Adipocyte (in vitro differentiated cells): ENCODE measurements at regions not wholly inside any gene's neighbourhood (a gene's known extent, or its start where the extent isn't known, plus 50 kb on each side); places are given as distances from the start of the nearest gene placed in this dataset.
"Not testable (repeated sequence)": the region's sequence is repeated elsewhere in the genome, so short reads cannot be mapped to it uniquely, and the experiment has no call there.

Experiments used
- DNase-seq: peaks from one replicate; pipeline ENCODE4 v3.0.0-alpha.2; 2015; ENCODE audit warnings: low read depth
- H3K27me3 ChIP-seq: replicated peaks from 2 replicates; pipeline ENCODE4 v1.7.0; 2013; ENCODE audit warnings: mild to moderate bottlenecking, low read length, moderate library complexity; ENCODE audit not compliant: control insufficient read depth, insufficient read depth
- H3K36me3 ChIP-seq: 2 replicates; pipeline ENCODE4 v1.7.0; 2013; ENCODE audit warnings: low read length, mild to moderate bottlenecking, moderate library complexity; ENCODE audit not compliant: control insufficient read depth, insufficient read depth, severe bottlenecking
- H3K4me1 ChIP-seq: 2 replicates; pipeline ENCODE4 v1.7.0; 2013; ENCODE audit warnings: mild to moderate bottlenecking, low read length, moderate library complexity; ENCODE audit not compliant: control insufficient read depth, insufficient read depth
- H3K4me3 ChIP-seq: 2 replicates; pipeline ENCODE4 v1.7.0; 2013; ENCODE audit warnings: mild to moderate bottlenecking, low read length, moderate library complexity
- H3K9ac ChIP-seq: 2 replicates; pipeline ENCODE4 v1.7.0; 2013; ENCODE audit warnings: mild to moderate bottlenecking, low read length, moderate library complexity
- H3K9me3 ChIP-seq: 2 replicates; pipeline ENCODE4 v1.7.0; 2013; ENCODE audit warnings: mild to moderate bottlenecking, low read length, moderate library complexity; ENCODE audit not compliant: control insufficient read depth

DNA sequence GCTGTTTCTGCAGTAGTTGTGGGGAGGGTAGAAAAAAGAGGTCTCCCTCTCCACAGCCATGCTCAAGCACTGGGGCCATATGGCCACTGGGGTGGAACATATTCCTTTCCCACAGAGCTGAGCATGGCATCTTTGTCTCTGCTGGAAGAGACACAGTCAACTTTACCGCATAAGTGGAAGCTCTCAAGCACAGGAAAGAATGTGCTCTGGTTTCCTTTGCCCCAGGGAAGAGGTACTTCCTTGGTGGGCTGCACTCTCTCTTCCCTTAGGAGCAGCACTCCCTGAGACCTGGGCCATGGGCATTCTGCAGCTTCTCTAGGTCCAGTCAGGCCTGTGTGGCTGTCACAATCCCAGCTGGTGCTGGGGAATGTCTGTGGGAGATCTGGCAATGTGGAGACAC lies 168.5 kb upstream of the ACTBL2 start:
- H3K36me3 ChIP-seq = no peaks in the 10 kb centered on the region
- H3K4me1 ChIP-seq = no peaks in the 10 kb centered on the region
- peaks cover 4% of the 10 kb centered on the region for H3K9me3 ChIP-seq
- no peak for DNase-seq
- no peak overlapping the region for H3K4me3 ChIP-seq
- H3K27me3 ChIP-seq = no peaks in the 10 kb centered on the region
- no peak overlapping the region for H3K9ac ChIP-seq

DNA sequence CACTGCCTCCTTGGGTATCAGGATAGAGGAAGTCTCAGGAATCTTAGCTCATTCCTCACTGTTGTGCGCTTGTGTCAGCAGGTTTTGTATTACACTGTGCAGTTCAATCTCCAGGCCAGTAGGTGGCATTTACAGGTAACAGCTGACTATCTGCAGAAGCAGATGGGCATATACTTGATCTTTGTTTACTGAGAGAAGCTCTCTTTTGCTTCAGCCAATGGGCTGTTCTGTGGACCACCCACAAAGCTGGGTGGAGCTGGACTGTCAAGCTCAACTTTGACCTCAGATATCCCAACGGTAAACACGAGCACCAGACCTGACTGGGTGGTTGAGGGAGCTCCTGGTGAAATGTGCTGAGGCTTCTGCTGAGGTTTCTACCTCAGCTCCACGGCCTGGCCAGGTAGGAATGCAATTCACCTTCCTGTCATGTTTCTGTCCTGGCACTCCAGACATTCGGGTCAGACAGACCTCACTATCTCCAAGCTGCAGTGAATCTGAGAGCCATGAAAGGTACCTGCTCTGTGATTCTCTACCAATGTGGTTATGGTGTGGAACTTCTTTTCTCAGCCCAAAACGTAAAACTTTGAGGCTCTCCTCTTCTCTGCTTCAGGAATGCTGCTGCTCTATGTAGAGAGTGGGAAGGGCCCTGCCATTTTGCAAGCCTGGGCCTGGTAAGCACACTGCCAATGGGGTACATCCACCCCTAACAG lies 167.9 kb upstream of the ACTBL2 start:
- Histone ChIP-seq H3K9ac (no peak overlapping the region), H3K27me3 (no peaks in the 10 kb centered on the region), H3K9me3 (peaks cover 4% of the 10 kb centered on the region), H3K36me3 (no peaks in the 10 kb centered on the region), H3K4me3 (no peak overlapping the region), H3K4me1 (no peaks in the 10 kb centered on the region)
- DNase-seq = peak; percentile 63

DNA sequence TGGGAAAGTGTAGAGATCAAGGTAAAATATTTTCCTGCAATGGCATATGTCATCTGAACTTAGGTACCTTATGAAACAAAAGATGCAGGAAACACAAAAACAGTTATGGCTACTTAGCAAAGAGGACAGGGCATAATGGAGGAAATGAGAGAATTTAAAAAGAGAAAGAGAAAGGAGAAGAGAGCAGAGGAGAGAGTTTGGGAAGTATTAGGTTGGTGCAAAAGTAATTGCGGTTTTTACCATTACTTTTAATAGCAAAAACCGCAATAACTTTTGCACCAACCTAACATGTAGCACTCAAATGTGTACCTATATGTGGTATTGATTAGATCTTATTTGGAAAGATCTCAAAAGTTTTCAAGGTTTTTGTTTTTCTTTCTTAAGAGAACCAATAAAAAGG lies 160.1 kb upstream of the ACTBL2 start:
- DNase-seq = no peak
- no peaks in the 10 kb centered on the region for H3K4me1 ChIP-seq
- H3K36me3 ChIP-seq = no peaks in the 10 kb centered on the region
- H3K4me3 ChIP-seq = no peak overlapping the region
- peaks cover 3% of the 10 kb centered on the region for H3K27me3 ChIP-seq
- no peak overlapping the region for H3K9ac ChIP-seq
- no peaks in the 10 kb centered on the region for H3K9me3 ChIP-seq

DNA sequence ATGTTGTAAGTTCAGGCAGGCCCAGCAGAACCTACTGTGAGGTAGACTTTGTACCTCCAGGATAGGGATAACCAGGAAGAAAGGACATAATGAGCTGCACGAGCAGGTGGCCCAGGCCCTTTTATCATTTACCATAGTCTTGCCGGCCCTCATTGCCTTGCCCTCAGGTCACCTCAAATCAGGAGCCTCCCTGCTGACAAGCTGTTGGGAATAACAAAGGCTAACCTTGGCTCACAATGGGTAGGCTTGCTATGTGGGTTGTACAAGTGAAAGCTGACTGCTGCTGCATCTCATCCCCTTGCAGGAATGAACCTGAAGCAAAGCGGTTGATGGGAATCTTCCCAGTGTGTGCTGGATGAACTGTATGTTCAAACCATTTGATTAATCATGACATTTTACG lies 159.5 kb upstream of the ACTBL2 start:
- H3K9me3 ChIP-seq = no peaks in the 10 kb centered on the region
- no peaks in the 10 kb centered on the region for H3K4me1 ChIP-seq
- no peaks in the 10 kb centered on the region for H3K36me3 ChIP-seq
- DNase-seq = no peak
- no peak overlapping the region for H3K4me3 ChIP-seq
- no peak overlapping the region for H3K9ac ChIP-seq
- H3K27me3 ChIP-seq = peaks cover 3% of the 10 kb centered on the region

DNA sequence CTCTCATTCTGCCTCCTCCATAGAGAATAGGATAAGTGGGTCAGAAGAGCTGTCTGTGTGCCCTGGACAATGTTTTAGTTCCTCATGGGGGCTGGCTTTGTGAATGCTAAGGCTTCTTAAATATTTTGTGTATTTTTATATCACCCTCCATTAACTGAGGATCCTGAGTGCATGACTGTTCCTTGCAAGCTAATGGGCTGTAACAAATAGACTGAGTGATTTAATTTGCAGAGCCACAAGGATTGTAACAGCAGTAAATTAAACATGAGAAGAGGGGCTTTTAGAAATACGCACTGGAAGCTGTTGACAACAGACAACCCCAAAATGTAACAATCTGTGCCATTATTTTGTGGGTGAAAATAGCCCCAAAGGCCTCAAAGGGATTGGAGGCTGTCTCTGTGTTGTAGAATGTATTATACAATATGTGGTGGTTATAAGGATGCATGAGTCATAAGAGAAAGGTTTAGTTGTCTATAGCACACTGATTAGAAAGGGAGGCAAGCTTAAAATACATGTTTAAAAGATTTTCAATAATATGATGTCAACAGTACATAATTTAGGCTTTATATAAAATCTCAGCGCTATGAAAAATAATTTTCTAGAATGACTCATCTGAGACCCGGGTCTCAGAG lies 152.7 kb upstream of the ACTBL2 start:
- H3K4me3 ChIP-seq = no peak overlapping the region

DNA sequence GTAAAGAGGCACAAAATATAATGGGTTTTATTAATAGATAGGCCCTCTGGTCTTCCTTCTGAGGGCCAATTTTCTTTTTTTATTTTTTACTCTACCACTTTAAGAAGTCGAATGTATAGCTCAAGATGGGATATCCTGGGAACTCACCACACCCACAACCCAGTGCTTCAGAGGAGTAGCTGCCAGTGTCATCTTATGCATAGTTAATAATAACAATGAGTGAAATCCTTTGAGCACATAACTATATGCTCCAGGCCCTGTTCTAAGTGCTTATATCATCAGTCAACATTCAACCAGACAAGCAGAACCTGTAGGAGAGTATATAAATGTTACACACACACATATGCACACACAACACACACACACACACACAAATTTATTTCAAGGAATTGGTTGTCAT lies 150.3 kb upstream of the ACTBL2 start:
- H3K36me3 ChIP-seq = no peaks in the 10 kb centered on the region
- no peaks in the 10 kb centered on the region for H3K27me3 ChIP-seq
- no peak overlapping the region for H3K4me3 ChIP-seq
- no peak overlapping the region for H3K9ac ChIP-seq
- H3K9me3 ChIP-seq = no peaks in the 10 kb centered on the region
- no peaks in the 10 kb centered on the region for H3K4me1 ChIP-seq
- DNase-seq = no peak

More for the DNA sequence above, 152.7 kb upstream of the ACTBL2 start:
- no peaks in the 10 kb centered on the region for H3K4me1 ChIP-seq
- no peaks in the 10 kb centered on the region for H3K27me3 ChIP-seq
- no peaks in the 10 kb centered on the region for H3K9me3 ChIP-seq
- H3K9ac ChIP-seq = no peak overlapping the region
- no peaks in the 10 kb centered on the region for H3K36me3 ChIP-seq
- DNase-seq = no peak

DNA sequence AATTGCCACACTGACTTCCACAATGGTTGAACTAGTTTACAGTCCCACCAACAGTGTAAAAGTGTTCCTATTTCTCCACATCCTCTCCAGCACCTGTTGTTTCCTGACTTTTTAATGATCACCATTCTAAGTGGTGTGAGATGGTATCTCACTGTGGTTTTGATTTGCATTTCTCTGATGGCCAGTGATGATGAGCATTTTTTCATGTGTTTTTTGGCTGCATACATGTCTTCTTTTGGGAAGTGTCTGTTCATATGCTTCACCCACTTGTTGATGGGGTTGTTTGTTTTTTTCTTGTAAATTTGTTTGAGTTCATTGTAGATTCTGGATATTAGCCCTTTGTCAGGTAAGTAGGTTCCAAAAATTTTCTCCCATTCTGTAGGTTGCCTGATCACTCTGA lies 148.5 kb upstream of the ACTBL2 start:
- H3K36me3 ChIP-seq, H3K9ac ChIP-seq, H3K9me3 ChIP-seq, H3K27me3 ChIP-seq, H3K4me1 ChIP-seq, DNase-seq, H3K4me3 ChIP-seq: not testable (repeated sequence)

DNA sequence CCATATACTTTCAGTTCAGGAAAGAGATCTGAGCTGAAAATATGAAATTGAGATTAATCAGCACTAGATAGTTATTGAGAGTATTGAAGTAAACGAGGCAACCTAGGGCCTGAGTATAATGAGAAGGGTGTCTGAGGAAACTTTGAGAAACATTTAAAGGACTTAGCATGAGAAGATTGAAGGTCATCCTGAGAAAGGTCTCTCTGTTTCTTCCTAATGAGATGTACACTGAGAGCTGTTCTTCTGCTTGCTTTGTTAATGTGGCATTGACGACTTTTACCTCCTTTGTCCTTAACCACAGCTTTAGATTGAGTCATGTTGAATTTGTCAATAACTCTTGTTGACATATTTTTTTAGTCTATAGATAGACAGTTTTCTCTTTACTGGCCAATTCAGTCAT lies 145.1 kb upstream of the ACTBL2 start:
- no peaks in the 10 kb centered on the region for H3K4me1 ChIP-seq
- H3K9ac ChIP-seq = no peak overlapping the region
- no peak overlapping the region for H3K4me3 ChIP-seq
- no peaks in the 10 kb centered on the region for H3K9me3 ChIP-seq
- DNase-seq = no peak
- H3K27me3 ChIP-seq = no peaks in the 10 kb centered on the region
- no peaks in the 10 kb centered on the region for H3K36me3 ChIP-seq

DNA sequence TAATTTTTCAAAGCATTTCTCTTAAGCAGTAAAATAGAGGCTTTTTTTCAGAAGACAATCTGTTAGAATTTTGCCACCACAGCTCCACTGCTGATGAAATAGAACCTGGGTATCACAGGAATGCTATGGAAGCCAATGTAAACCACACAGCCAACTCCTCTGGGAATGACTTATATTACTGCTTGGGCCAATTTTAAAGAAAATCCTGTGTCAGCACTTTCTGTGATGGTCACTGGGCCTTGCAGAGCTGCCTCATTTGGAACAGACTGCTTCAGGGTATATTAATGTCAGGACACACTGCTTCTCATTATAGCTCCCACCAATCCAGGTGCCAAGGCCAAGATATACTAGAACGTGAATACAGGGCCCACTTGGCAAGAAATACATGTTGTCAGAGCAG lies 144.1 kb upstream of the ACTBL2 start:
- no peaks in the 10 kb centered on the region for H3K4me1 ChIP-seq
- peak; percentile 41 for DNase-seq
- H3K36me3 ChIP-seq = no peaks in the 10 kb centered on the region
- H3K27me3 ChIP-seq = no peaks in the 10 kb centered on the region
- no peaks in the 10 kb centered on the region for H3K9me3 ChIP-seq
- no peak overlapping the region for H3K4me3 ChIP-seq
- H3K9ac ChIP-seq = no peak overlapping the region

DNA sequence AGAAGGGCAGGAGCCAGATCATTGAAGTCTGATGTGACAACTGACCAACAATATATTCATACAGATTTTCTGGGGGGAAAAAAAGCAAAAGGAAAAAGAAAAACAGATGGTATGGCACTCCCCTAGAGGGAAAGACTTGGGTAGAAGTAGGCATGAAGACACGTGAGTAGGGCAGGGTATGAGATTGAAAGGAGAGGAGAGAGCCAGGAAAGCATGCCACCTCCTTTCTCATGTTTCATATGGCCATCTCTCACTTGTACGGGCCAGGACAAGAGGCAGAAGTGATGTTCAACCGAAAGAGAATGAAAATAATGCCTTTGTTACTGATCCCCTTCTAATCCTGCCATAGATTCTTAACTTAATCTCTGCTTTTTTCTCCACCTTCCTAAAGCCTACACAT lies 139.0 kb upstream of the ACTBL2 start:
- H3K4me1 ChIP-seq = no peaks in the 10 kb centered on the region
- H3K9me3 ChIP-seq = no peaks in the 10 kb centered on the region
- no peak overlapping the region for H3K9ac ChIP-seq
- no peaks in the 10 kb centered on the region for H3K36me3 ChIP-seq
- DNase-seq = no peak
- H3K4me3 ChIP-seq = no peak overlapping the region
- no peaks in the 10 kb centered on the region for H3K27me3 ChIP-seq

DNA sequence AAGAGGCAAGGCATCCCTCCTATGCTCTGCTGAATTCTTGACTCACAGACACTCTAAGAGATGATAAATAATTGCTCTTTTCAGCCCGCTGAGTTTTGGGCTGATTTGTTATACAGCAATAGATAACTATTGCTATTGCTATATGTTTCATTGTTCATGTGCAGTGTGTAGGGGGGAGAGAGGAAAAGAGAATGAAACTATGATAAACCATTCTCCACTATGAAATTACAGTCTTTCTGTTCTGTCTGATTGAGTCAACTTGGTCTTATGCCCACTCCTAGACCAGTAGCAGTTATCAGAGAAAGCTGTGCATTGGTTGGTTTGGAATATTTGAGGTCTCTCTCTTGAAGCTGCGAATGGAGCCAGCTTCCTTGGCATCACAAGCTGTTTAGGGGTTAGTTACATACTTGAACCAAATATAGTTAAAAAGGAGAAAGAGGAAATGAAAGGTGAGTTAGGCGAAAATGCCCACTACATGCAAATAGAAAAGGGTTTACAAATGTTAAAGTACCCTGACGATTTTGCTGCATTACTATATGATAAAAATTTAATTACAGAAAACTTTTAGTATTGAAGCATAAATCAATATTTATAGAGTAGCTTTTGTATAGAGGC lies 136.3 kb upstream of the ACTBL2 start:
- no peaks in the 10 kb centered on the region for H3K4me1 ChIP-seq
- H3K27me3 ChIP-seq = no peaks in the 10 kb centered on the region
- H3K36me3 ChIP-seq = no peaks in the 10 kb centered on the region
- DNase-seq = no peak
- no peak overlapping the region for H3K9ac ChIP-seq
- no peaks in the 10 kb centered on the region for H3K9me3 ChIP-seq
- H3K4me3 ChIP-seq = no peak overlapping the region
